ENCODE measurements at regions not wholly inside any gene's neighbourhood (a gene's known extent, or its start where the extent isn't known, plus 50 kb on each side); places are given as distances from the start of the nearest gene placed in this dataset.

GRCh38 chr12:81956468-81956860, 197.3 kb upstream of the PPFIA2 start:
- TF ChIP-seq CTCF (IDR thresholded peaks at IDR 0.05) = no peak
- no peak for TF ChIP-seq POLR2A (IDR thresholded peaks at IDR 0.05)

Measured in adrenal gland (tissue), 5 donors.